SJSA1 (cell line): ENCODE measurements at regions not wholly inside any gene's neighbourhood (a gene's known extent, or its start where the extent isn't known, plus 50 kb on each side); places are given as distances from the start of the nearest gene placed in this dataset.
"Not testable (repeated sequence)": the region's sequence is repeated elsewhere in the genome, so short reads cannot be mapped to it uniquely, and the experiment has no call there.

ENCODE experiments used
- DNase-seq, 2 experiments: peaks; one replicate each; pipeline ENCODE4 v3.0.0-alpha.2; 2015 to 2020; ENCODE audit warnings: low spot score in 2 of 2, low read depth in 1 of 2
- H3K27ac ChIP-seq: fragments of 250-450 bp; sonication (Bioruptor Pico); 2 replicates; pipeline ENCODE4 v1.5.1; 2020; ENCODE audit warnings: mild to moderate bottlenecking, moderate library complexity
- H3K27me3 ChIP-seq: fragments of 250-450 bp; sonication (Bioruptor Pico); replicated peaks from 2 replicates; pipeline ENCODE4 v1.5.1; 2020; ENCODE audit warnings: mild to moderate bottlenecking, moderate library complexity
- H3K36me3 ChIP-seq: fragments of 250-450 bp; sonication (Bioruptor Pico); 2 replicates; pipeline ENCODE4 v1.5.1; 2020; ENCODE audit warnings: mild to moderate bottlenecking
- H3K4me1 ChIP-seq: fragments of 250-450 bp; sonication (Bioruptor Pico); replicated peaks from 2 replicates; pipeline ENCODE4 v1.6.1; 2021; ENCODE audit warnings: mild to moderate bottlenecking
- H3K4me3 ChIP-seq: fragments of 250-450 bp; sonication (Bioruptor Pico); 2 replicates; pipeline ENCODE4 v1.5.1; 2020; ENCODE audit warnings: mild to moderate bottlenecking
- H3K9me3 ChIP-seq: fragments of 250-450 bp; sonication (Bioruptor Pico); replicated peaks from 2 replicates; pipeline ENCODE4 v1.5.1; 2020; ENCODE audit warnings: mild to moderate bottlenecking

DNA sequence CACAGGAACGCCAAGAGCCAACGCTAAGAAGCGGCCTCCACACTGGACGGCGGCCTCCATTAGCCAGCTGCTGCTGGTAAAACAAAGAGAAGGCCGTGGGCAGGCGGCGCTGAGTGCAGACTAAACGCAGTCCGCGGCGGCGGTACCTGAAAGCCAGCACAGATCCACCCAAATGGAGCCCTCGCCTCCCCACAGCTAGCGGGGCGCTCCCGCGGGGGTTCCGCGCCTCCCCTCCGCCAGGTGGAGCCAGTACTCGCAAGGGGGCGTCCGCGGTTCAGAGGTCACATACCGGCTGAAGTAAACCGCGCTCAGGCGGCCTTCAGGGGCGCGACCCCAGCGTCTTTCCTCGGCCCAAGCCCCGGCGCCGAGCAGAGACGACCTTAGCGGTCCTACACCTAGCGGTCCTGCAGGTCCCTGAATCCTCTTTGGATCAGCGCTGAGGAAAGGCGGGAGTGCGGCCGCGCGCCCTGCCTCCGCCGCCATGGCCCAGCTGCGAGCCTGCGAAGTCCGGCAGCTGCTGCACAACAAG, 293.1 kb upstream of the ERBB4 start:
- Histone ChIP-seq H3K4me3 (no peak overlapping the region), H3K27ac (no peak overlapping the region), H3K9me3 (peaks cover 5% of the 10 kb centered on the region; the same call in 1 of the 2 replicates), H3K36me3 (no peaks in the 10 kb centered on the region), H3K4me1 (no peaks in the 10 kb centered on the region), H3K27me3 (no peaks in the 10 kb centered on the region)
- DNase-seq: no peak

DNA sequence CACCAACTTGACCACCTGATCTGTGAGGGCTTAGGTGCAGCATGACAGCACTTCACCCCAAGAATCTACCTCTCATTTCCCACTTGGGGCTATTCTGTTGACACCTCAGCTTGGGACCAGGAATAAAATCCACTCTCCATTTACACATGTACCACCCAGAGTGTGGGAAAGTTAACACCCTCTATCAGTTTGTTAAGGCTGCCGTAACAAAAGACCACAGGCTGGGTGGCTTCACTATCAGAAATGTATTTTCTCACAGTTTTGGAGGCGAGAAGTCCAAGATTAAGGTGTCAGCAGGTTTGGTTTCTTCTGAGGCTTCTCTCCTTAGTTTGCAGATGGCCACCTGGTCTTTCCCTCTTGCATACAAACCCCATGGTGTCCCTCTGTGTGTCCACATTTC, 277.7 kb upstream of the ERBB4 start:
- H3K4me3 ChIP-seq: no peak overlapping the region
- H3K4me1 ChIP-seq: no peaks in the 10 kb centered on the region
- DNase-seq: no peak
- no peak overlapping the region for H3K27ac ChIP-seq
- no peaks in the 10 kb centered on the region for H3K9me3 ChIP-seq
- H3K36me3 ChIP-seq: no peaks in the 10 kb centered on the region
- no peaks in the 10 kb centered on the region for H3K27me3 ChIP-seq

DNA sequence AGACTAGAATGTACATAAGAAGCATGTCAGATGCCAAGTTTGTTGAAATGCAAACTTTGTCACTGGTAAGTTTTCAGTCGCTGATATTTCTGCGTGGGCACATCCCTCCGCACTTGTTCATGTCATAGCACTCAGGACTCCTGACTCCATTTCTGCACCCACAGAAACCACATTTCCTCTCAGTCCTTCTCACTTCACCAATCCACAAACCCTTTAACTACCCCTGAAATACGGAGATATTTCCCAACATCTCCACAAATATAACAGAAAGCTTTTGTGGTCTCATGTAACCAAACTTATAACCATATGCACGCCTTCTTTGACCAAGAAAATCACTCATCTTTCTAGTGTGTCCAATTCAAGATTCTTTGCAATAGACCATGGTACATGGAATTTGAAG, 276.9 kb upstream of the ERBB4 start:
- no peak for DNase-seq
- H3K27ac ChIP-seq: no peak overlapping the region
- H3K9me3 ChIP-seq: no peaks in the 10 kb centered on the region
- H3K4me3 ChIP-seq: no peak overlapping the region
- H3K4me1 ChIP-seq: no peaks in the 10 kb centered on the region
- H3K27me3 ChIP-seq: no peaks in the 10 kb centered on the region
- H3K36me3 ChIP-seq: no peaks in the 10 kb centered on the region

DNA sequence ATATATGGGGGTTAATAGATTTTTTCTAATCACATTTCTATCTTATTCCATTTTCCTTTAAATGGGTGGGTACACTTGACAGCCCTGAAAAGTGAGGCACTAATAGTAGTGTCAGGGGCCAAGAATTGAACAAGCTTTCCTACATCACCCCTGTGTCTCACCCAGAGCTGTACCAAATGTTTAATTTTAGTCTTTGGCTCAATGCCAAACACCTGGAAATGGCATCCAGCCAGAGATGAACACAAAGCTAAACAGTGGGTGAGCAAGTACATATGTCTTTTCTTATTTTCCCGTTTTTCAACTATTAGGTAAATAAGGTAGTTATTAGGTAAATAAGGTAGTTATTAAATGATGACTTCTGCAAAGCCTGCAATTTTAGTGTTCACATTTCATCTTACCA, 276.3 kb upstream of the ERBB4 start:
- H3K27me3 ChIP-seq: no peaks in the 10 kb centered on the region
- no peak for DNase-seq
- H3K4me1 ChIP-seq: no peaks in the 10 kb centered on the region
- no peak overlapping the region for H3K4me3 ChIP-seq
- no peaks in the 10 kb centered on the region for H3K36me3 ChIP-seq
- no peak overlapping the region for H3K27ac ChIP-seq
- no peaks in the 10 kb centered on the region for H3K9me3 ChIP-seq

DNA sequence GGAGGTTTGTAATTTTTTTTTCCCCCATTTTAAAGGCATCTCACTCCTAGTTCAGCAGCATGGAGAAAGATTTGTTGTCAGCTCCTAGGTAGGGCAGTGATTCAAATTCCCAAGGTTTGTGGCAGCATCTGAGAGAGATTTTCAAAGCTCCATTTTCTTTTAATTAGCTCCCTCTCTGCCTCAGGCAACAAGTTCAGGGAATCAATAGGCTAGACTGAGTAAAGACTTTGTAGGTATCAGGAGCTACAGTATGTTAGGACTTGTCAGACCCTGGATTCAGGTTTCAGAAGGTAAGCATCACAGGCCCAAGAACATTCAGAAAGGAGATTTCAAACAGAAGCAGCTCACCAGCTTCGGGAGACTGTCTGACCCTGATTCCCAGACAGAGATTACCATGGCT, 273.3 kb upstream of the ERBB4 start:
- Histone ChIP-seq H3K4me3 (no peak overlapping the region), H3K4me1 (no peaks in the 10 kb centered on the region), H3K9me3 (no peaks in the 10 kb centered on the region), H3K27me3 (no peaks in the 10 kb centered on the region), H3K27ac (no peak overlapping the region), H3K36me3 (no peaks in the 10 kb centered on the region)
- no peak for DNase-seq

DNA sequence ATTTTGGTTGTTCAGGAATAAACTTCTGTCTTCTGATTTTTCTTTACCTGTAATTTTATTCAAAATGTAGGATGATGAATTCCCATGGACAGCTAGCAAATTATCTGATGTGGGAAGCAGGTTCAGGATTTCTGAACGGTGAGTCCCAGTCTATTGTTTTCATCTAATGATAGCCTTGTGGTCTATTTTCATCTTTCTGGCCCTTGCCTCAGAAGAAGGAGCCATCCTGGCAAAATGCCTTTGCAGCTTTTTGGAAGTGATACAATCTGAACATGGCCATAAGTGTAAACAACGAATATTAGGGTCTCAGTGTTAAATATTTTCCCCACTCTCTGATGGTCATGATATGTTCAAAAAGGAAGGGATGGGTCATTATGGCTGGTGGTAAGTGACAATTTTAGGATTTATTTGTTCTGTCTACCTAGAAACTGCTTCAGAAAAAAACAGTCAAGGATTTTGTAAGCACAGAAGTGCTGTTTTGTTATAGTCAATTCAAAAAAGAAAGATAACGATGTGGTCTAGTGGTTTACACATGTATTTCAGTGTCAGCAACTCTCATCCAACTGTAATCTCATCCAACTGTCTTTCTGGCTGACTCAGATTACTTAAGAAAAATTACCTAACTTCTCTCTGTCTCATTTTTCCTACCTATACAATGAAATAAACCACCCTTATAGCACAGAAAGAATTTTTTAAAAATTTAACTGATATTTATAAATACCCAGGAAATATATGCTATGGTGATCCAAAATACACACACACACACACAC, 272.6 kb upstream of the ERBB4 start:
- Histone ChIP-seq H3K4me1 (no peaks in the 10 kb centered on the region), H3K9me3 (no peaks in the 10 kb centered on the region), H3K27me3 (no peaks in the 10 kb centered on the region), H3K36me3 (no peaks in the 10 kb centered on the region), H3K4me3 (no peak overlapping the region), H3K27ac (no peak overlapping the region)
- DNase-seq: no peak

DNA sequence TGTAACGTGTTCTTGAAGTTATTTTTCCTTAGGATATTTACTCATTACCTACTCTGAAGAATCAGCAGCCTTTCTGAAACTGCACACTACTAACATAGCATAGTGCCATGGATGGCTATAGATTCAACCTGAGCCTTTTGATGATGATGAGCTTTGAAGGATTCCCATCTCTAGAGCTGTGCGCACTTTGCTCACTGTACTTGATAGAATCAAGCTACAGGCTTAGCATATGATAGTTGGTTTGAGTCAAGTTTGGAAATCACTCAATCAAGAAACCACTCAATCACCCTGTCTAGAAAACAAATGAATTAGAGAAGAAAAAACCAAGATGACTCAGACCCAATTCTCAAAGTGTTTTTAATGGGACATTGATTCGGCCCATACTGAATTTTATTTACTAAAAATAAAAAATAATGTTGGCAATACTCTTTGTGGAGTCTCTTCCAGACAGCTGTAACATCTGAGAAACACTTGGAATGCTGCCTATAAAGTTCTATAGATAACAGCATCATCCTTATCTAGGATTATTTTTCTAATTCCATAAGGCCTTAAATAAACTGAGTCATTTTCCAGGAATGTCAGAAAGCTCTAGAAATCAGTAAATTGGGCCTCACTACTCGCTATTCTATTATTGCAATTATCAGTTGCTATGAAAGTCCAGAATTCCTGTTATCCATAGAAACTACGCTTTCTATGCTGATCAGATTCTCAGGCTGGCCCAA, 259.0 kb upstream of the ERBB4 start:
- no peaks in the 10 kb centered on the region for H3K4me1 ChIP-seq
- no peaks in the 10 kb centered on the region for H3K36me3 ChIP-seq
- H3K9me3 ChIP-seq: no peaks in the 10 kb centered on the region
- no peak for DNase-seq
- no peak overlapping the region for H3K4me3 ChIP-seq
- no peaks in the 10 kb centered on the region for H3K27me3 ChIP-seq
- H3K27ac ChIP-seq: no peak overlapping the region

DNA sequence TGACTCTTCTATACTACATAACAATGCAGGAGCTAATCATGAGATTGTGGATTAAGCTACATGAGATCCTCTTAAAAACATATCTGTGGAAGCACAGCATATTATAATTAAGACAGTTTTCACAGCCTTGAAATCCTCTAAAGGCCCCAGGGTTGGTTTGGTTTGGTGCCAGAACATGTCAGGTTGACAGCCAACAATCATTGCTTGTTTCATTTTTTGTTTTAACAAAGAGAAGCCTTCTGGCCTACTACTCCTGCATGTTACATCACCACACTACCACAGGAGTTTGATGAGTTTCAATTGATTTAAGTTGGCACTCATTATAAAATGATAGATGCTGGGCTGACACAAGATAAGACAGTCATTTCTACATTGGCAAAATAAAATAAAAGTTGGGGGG, 255.9 kb upstream of the ERBB4 start:
- Histone ChIP-seq H3K9me3 (no peaks in the 10 kb centered on the region), H3K36me3 (no peaks in the 10 kb centered on the region), H3K27ac (no peak overlapping the region), H3K4me3 (no peak overlapping the region), H3K27me3 (no peaks in the 10 kb centered on the region), H3K4me1 (no peaks in the 10 kb centered on the region)
- no peak for DNase-seq

DNA sequence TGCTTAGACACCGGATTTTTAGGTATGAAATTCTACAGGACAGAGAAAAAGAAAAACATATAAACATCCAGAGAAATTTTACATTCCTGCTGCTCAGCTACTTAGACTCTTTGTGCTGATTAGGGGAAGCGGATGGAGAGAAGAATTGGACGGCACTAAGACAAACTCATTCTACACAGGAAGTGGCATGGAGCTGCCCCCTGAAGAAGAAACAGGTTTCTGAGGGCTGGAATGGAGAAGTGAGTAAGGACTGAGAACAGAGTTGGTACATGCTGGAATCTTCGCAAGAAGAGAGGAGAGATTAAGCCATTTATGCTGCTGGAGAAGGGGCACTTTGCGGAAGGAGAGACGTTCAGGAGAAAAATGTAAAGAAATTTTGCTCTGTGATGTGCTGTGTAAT, 253.0 kb upstream of the ERBB4 start:
- Histone ChIP-seq H3K9me3 (no peaks in the 10 kb centered on the region), H3K4me3 (no peak overlapping the region), H3K27ac (no peak overlapping the region), H3K4me1 (no peaks in the 10 kb centered on the region), H3K27me3 (no peaks in the 10 kb centered on the region), H3K36me3 (no peaks in the 10 kb centered on the region)
- no peak for DNase-seq

DNA sequence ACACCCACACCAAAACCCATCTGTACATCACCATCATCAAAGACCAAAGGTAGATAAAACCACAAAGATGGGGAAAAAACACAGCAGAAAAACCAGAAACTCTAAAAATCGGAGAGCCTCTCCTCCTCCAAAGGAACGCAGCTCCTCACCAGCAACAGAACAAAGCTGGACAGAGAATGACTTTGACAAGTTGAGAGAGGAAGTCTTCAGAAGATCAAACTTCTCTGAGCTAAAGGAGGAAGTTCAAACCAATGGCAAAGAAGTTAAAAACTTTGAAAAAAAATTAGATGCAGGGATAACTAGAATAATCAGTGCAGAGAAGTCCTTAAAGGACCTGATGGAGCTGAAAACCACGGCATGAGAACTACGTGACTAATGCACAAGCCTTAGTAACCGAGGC, 247.5 kb upstream of the ERBB4 start:
- not testable (repeated sequence) for H3K36me3 ChIP-seq, H3K27me3 ChIP-seq

DNA sequence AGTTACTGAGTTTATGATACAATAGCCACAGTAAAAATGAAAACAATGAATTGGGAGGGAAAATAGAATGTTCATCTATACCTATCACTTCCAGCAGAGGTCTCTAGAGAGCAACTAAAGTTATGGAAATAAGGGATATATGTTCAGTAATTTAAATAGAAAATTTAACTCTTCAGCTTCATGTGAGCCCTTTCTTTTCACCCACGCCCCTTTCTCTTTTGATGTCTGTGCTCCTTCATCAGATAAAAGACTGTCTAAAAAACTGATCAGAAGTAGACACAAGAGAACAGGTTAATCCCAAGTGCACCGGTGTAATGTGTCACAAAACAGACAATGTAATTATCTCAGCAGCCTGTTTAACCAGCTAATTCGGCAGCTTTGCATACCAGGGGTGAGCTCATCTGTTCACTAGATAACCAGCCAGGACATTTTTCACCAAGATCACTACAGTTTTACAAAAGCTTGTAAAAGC, 238.5 kb upstream of the ERBB4 start:
- Histone ChIP-seq H3K9me3 (no peaks in the 10 kb centered on the region), H3K4me3 (no peak overlapping the region), H3K36me3 (no peaks in the 10 kb centered on the region), H3K27me3 (no peaks in the 10 kb centered on the region), H3K27ac (no peak overlapping the region), H3K4me1 (no peaks in the 10 kb centered on the region)
- DNase-seq: peak in 1 of 2 experiments; percentile 39

More for the DNA sequence above, 247.5 kb upstream of the ERBB4 start:
- H3K4me3 ChIP-seq, H3K27ac ChIP-seq, DNase-seq, H3K4me1 ChIP-seq, H3K9me3 ChIP-seq: not testable (repeated sequence)

DNA sequence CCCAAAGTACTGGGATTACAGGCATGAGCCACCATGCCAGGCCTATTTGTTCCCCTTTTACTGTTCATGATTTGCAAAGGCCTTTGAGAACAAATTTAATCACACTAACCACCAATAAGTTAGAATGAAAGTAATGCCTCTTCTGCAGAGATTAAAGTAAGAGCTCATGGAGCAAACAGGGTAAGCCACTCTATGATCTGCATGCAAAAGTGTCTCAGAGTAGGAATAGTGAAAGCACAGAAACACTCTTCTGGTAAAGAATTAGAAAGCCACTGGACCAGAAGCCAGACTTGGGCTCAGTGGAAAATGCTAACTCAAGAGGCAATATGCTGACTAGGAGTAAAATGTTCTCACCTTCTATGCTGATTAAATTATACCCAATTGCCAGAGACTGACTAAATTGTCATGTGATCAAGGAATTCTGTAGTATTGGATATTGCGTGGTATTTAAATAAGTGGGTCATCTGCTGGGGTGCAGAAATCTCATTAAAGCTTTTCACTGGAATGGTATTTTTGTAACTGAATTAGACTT, 235.3 kb upstream of the ERBB4 start:
- no peak overlapping the region for H3K27ac ChIP-seq

DNA sequence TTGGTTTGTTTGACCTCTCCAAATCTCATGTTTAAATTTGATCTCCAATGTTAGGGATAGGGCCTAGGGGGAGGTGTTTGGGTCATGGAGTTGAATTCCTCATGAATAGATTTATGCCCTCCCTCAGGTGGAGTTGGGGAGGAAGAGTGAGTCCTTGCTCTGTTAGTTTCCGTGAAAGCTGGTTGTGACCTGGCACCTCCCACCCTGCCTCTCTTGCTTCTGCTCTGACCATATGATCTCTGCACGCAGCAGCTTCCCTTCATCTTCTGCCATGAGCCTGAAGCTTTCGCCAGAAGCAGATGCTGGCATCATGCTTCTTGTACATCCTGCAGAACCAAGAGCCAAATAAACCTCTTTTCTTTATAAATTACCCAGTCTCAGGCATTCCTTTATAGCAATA, 231.6 kb upstream of the ERBB4 start:
- no peaks in the 10 kb centered on the region for H3K9me3 ChIP-seq
- no peaks in the 10 kb centered on the region for H3K36me3 ChIP-seq
- DNase-seq: no peak
- H3K27ac ChIP-seq: no peak overlapping the region
- H3K27me3 ChIP-seq: no peaks in the 10 kb centered on the region
- no peak overlapping the region for H3K4me3 ChIP-seq
- no peaks in the 10 kb centered on the region for H3K4me1 ChIP-seq

More for the DNA sequence above, 235.3 kb upstream of the ERBB4 start:
- Histone ChIP-seq H3K4me1 (no peaks in the 10 kb centered on the region), H3K27me3 (no peaks in the 10 kb centered on the region), H3K36me3 (no peaks in the 10 kb centered on the region), H3K4me3 (no peak overlapping the region), H3K9me3 (no peaks in the 10 kb centered on the region)
- DNase-seq: no peak

DNA sequence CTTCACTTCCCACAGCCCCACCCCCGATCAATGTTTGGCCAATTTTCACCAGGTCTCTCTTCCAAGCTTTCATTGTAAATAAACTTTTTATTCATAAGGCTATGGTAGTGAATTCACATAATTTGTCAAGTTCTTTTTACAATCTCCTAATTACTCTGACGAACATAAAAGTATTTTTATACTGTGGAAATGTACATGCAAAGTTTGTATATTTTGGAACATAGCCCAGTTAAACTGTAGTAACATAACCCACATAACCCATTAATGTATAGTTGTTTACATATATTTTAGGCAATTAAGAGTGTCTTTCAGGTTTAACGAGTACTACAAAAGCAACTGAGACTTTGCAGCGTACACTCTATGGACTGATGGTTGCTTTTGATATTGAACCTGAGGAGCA, 228.3 kb upstream of the ERBB4 start:
- H3K4me1 ChIP-seq: no peaks in the 10 kb centered on the region
- H3K9me3 ChIP-seq: no peaks in the 10 kb centered on the region
- no peaks in the 10 kb centered on the region for H3K36me3 ChIP-seq
- H3K27me3 ChIP-seq: no peaks in the 10 kb centered on the region
- H3K4me3 ChIP-seq: no peak overlapping the region
- DNase-seq: no peak
- no peak overlapping the region for H3K27ac ChIP-seq
